Keratinocyte (primary cell): ENCODE measurements at regions not wholly inside any gene's neighbourhood (a gene's known extent, or its start where the extent isn't known, plus 50 kb on each side); places are given as distances from the start of the nearest gene placed in this dataset.
"Not testable (repeated sequence)": the region's sequence is repeated elsewhere in the genome, so short reads cannot be mapped to it uniquely, and the experiment has no call there.

Experiments used
- DNase-seq: peaks from one replicate; pipeline ENCODE4 v3.0.0-alpha.2; 2011; ENCODE audit warnings: low read depth, missing footprints, low spot score
- FAIRE-seq: peaks from 2 replicates; lab custom pipeline; 2011; peaks lifted over from hg19 to GRCh38; lab: Jason Lieb, UNC
- H2AFZ ChIP-seq: 2 replicates; pipeline ENCODE4 v1.6.0; 2012; ENCODE audit warnings: low read length, control low read depth, inconsistent platforms; ENCODE audit not compliant: control insufficient read depth
- H3K27ac ChIP-seq: 2 replicates; pipeline ENCODE4 v1.5.1; 2011; ENCODE audit warnings: low read length; ENCODE audit not compliant: control insufficient read depth, insufficient read depth
- H3K27me3 ChIP-seq: 3 replicates; pipeline ENCODE4 v1.6.0; 2011; ENCODE audit warnings: low read length; ENCODE audit not compliant: control insufficient read depth, insufficient read depth; ENCODE audit errors: extremely low read depth
- H3K36me3 ChIP-seq, 2 experiments: 2 replicates in 1 of 2; 3 replicates in 1 of 2; pipeline ENCODE4 v1.5.1; 2011; ENCODE audit warnings: low read length in 2 of 2, mild to moderate bottlenecking in 1 of 2; ENCODE audit not compliant: control insufficient read depth in 2 of 2, insufficient read depth in 2 of 2; ENCODE audit errors: extremely low read depth in 1 of 2
- H3K4me1 ChIP-seq: 3 replicates; pipeline ENCODE4 v1.5.1; 2011; ENCODE audit warnings: low read length; ENCODE audit not compliant: control insufficient read depth, insufficient read depth; ENCODE audit errors: extremely low read depth
- H3K4me2 ChIP-seq: 3 replicates; pipeline ENCODE4 v1.6.0; 2011; ENCODE audit warnings: low read depth, low read length; ENCODE audit not compliant: control insufficient read depth, insufficient read depth; ENCODE audit errors: extremely low read depth
- H3K4me3 ChIP-seq, 3 experiments: fragments of 200-600 bp in 1 of 3; sonication (generic) in 1 of 3; 2 replicates in 2 of 3; 3 replicates in 1 of 3; pipeline ENCODE4 v1.5.1; 2011 to 2016; ENCODE audit warnings: low read length in 3 of 3, mild to moderate bottlenecking in 3 of 3, control low read depth in 2 of 3, inconsistent platforms in 1 of 3, low read depth in 1 of 3, mixed read lengths in 1 of 3, mixed run types in 1 of 3, moderate library complexity in 1 of 3; ENCODE audit not compliant: control insufficient read depth in 2 of 3, insufficient read depth in 2 of 3; ENCODE audit errors: extremely low read depth in 1 of 3
- H3K79me2 ChIP-seq: 2 replicates; pipeline ENCODE4 v1.6.0; 2012; ENCODE audit warnings: low read length; ENCODE audit not compliant: control insufficient read depth, insufficient read depth
- H3K9ac ChIP-seq: 3 replicates; pipeline ENCODE4 v1.6.0; 2011; ENCODE audit warnings: low read length; ENCODE audit not compliant: control insufficient read depth, insufficient read depth; ENCODE audit errors: extremely low read depth
- H3K9me1 ChIP-seq: 3 replicates; pipeline ENCODE4 v1.6.0; 2011; ENCODE audit warnings: low read length; ENCODE audit not compliant: control insufficient read depth, insufficient read depth; ENCODE audit errors: extremely low read depth
- H3K9me3 ChIP-seq: 2 replicates; pipeline ENCODE4 v1.5.1; 2012; ENCODE audit warnings: low read depth, low read length; ENCODE audit not compliant: control insufficient read depth
- H4K20me1 ChIP-seq: 3 replicates; pipeline ENCODE4 v1.6.0; 2011; ENCODE audit warnings: low read length; ENCODE audit not compliant: control insufficient read depth, insufficient read depth; ENCODE audit errors: extremely low read depth
- EZH2 ChIP-seq: IDR thresholded peaks from one replicate; pipeline ENCODE4 v1.6.1; 2012; ENCODE audit warnings: inconsistent platforms, mild to moderate bottlenecking, low read length, moderate library complexity
- dilution Hi-C: fragments of 300-500 bp; cut with MboI; formaldehyde crosslinking; loops from one replicate; pipeline ENCODE4 v1.7.0; 2020; ENCODE audit warnings: low sequenced_read_pairs; ENCODE audit not compliant: extremely low pct_ligation_motif_present
- TF ChIP-seq, protein P1 (sequence below), 3 experiments: IDR thresholded peaks in 1 of 3; conservative IDR thresholded peaks in 1 of 3; optimal IDR thresholded peaks in 1 of 3; 2 replicates in 2 of 3; 3 replicates in 1 of 3; pipeline versions ENCODE3 to v1.5.1; 2011; ENCODE audit warnings: low read length in 3 of 3, mild to moderate bottlenecking in 3 of 3, moderate library complexity in 2 of 3, control low read depth in 1 of 3, inconsistent platforms in 1 of 3; ENCODE audit not compliant: insufficient read depth in 2 of 3; ENCODE audit errors: extremely low read depth in 1 of 3

- H3K4me3 ChIP-seq, result no peak overlapping the region
- FAIRE-seq (peak; percentile 72), DNase-seq (no peak)
- H3K4me2 ChIP-seq, result peak overlapping the region; percentile 46
- no peaks in the 10 kb centered on the region for H3K9me1 ChIP-seq
- no peak for TF ChIP-seq EZH2
- TF ChIP-seq, protein P1, sequence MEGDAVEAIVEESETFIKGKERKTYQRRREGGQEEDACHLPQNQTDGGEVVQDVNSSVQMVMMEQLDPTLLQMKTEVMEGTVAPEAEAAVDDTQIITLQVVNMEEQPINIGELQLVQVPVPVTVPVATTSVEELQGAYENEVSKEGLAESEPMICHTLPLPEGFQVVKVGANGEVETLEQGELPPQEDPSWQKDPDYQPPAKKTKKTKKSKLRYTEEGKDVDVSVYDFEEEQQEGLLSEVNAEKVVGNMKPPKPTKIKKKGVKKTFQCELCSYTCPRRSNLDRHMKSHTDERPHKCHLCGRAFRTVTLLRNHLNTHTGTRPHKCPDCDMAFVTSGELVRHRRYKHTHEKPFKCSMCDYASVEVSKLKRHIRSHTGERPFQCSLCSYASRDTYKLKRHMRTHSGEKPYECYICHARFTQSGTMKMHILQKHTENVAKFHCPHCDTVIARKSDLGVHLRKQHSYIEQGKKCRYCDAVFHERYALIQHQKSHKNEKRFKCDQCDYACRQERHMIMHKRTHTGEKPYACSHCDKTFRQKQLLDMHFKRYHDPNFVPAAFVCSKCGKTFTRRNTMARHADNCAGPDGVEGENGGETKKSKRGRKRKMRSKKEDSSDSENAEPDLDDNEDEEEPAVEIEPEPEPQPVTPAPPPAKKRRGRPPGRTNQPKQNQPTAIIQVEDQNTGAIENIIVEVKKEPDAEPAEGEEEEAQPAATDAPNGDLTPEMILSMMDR (optimal IDR thresholded peaks at IDR 0.05 in 1 of 3, IDR thresholded peaks at IDR 0.05 in 1 of 3, conservative IDR thresholded peaks at IDR 0.05 in 1 of 3; ENCODE audit: extremely low read depth in 1 of 3, insufficient read depth in 2 of 3, low read length in 3 of 3), result no peak
- H3K9ac ChIP-seq, result no peak overlapping the region
- no peaks in the 10 kb centered on the region for H3K9me3 ChIP-seq
- H3K27me3 ChIP-seq, result no peaks in the 10 kb centered on the region
- H4K20me1 ChIP-seq, result no peaks in the 10 kb centered on the region
- dilution Hi-C loops, result no loop called here
- peak overlapping the region; percentile 59 for H2AFZ ChIP-seq
- no peaks in the 10 kb centered on the region for H3K36me3 ChIP-seq
- H3K27ac ChIP-seq, result no peak overlapping the region
- peaks cover 5% of the 10 kb centered on the region for H3K4me1 ChIP-seq
- no peaks in the 10 kb centered on the region for H3K79me2 ChIP-seq
Measured at GRCh38 chr5:34555699-34556508, 100.2 kb upstream of the RAI14 start.

GRCh38 chr5:34556509-34556782 lies 99.7 kb upstream of the RAI14 start:
- no peak overlapping the region for H3K4me2 ChIP-seq
- dilution Hi-C loops, result no loop called here
- no peaks in the 10 kb centered on the region for H3K79me2 ChIP-seq
- H3K36me3 ChIP-seq, result no peaks in the 10 kb centered on the region
- FAIRE-seq (no peak), DNase-seq (no peak)
- no peak overlapping the region for H3K9ac ChIP-seq
- H3K4me3 ChIP-seq, result no peak overlapping the region
- TF ChIP-seq, protein P1 (optimal IDR thresholded peaks at IDR 0.05 in 1 of 3, IDR thresholded peaks at IDR 0.05 in 1 of 3, conservative IDR thresholded peaks at IDR 0.05 in 1 of 3; ENCODE audit: extremely low read depth in 1 of 3, insufficient read depth in 2 of 3, low read length in 3 of 3), result no peak
- no peak for TF ChIP-seq EZH2
- no peaks in the 10 kb centered on the region for H4K20me1 ChIP-seq
- H3K4me1 ChIP-seq, result peaks cover 5% of the 10 kb centered on the region
- H3K9me3 ChIP-seq, result no peaks in the 10 kb centered on the region
- no peak overlapping the region for H2AFZ ChIP-seq
- no peaks in the 10 kb centered on the region for H3K9me1 ChIP-seq
- no peaks in the 10 kb centered on the region for H3K27me3 ChIP-seq
- H3K27ac ChIP-seq, result no peak overlapping the region

DNA sequence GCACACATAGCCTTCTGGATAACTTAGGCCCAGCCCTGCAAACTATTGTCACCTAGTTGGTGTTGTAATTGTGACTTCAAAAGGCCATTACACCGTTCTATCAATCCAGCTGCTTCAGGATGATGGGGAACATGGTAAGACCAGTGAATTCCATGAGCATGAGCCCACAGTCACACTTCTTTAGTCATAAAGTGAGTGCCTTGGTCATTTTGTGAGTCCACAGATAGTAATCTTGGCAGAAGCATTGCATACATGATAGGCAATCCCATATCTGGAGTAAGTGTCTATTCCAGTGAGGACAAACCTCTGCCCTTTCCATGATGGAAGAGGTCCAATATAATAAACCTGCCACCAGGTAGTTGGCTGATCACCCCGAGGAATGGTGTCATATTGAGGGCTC lies 94.5 kb upstream of the RAI14 start:
- H3K36me3 ChIP-seq, FAIRE-seq, H3K4me1 ChIP-seq, H4K20me1 ChIP-seq, H3K27ac ChIP-seq, H3K79me2 ChIP-seq, H2AFZ ChIP-seq, H3K4me2 ChIP-seq, H3K9me3 ChIP-seq, H3K27me3 ChIP-seq, dilution Hi-C loops, DNase-seq, H3K4me3 ChIP-seq, H3K9ac ChIP-seq, H3K9me1 ChIP-seq: not testable (repeated sequence)
